ENCODE measurements at regions not wholly inside any gene's neighbourhood (a gene's known extent, or its start where the extent isn't known, plus 50 kb on each side); places are given as distances from the start of the nearest gene placed in this dataset.

GRCh38 chr19:30313353-30313750 lies 58.8 kb upstream of the ZNF536 start:
- TF ChIP-seq CTCF (IDR thresholded peaks at IDR 0.05) (no peak), SMC3 (IDR thresholded peaks at IDR 0.05) (no peak), POLR2A (IDR thresholded peaks at IDR 0.05; ENCODE audit: low read length) (no peak), CEBPB (IDR thresholded peaks at IDR 0.05) (no peak), USF2 (IDR thresholded peaks at IDR 0.05) (no peak), MAX (IDR thresholded peaks at IDR 0.05) (no peak), ZFP36 (IDR thresholded peaks at IDR 0.05; ENCODE audit: borderline replicate concordance, partially characterized antibody) (no peak), HMGXB4 (CRISPR knock-in tag; IDR thresholded peaks at IDR 0.05; ENCODE audit: borderline replicate concordance) (no peak), JUN (IDR thresholded peaks at IDR 0.05) (no peak), NPAS2 (CRISPR knock-in tag; IDR thresholded peaks at IDR 0.05; ENCODE audit: borderline replicate concordance) (no peak)

All from A549 (cell line).